HUES48 (cell line): ENCODE measurements at regions not wholly inside any gene's neighbourhood (a gene's known extent, or its start where the extent isn't known, plus 50 kb on each side); places are given as distances from the start of the nearest gene placed in this dataset.

ENCODE experiments used
- H3K27ac ChIP-seq: one replicate; pipeline ENCODE4 v1.7.0; 2013; ENCODE audit warnings: low read depth, low read length, inconsistent platforms
- H3K27me3 ChIP-seq: 2 replicates; pipeline ENCODE4 v1.6.1; 2013; ENCODE audit warnings: mild to moderate bottlenecking, low read length; ENCODE audit not compliant: control insufficient read depth, insufficient read depth
- H3K36me3 ChIP-seq: 2 replicates; pipeline ENCODE4 v1.6.1; 2013; ENCODE audit warnings: low read length; ENCODE audit not compliant: control insufficient read depth, insufficient read depth
- H3K4me1 ChIP-seq: 2 replicates; pipeline ENCODE4 v1.6.1; 2013; ENCODE audit warnings: mild to moderate bottlenecking, low read length; ENCODE audit not compliant: control insufficient read depth, insufficient read depth
- H3K4me3 ChIP-seq: 2 replicates; pipeline ENCODE4 v1.5.1; 2013; ENCODE audit warnings: mild to moderate bottlenecking, low read depth, low read length
- H3K9ac ChIP-seq: 2 replicates; pipeline ENCODE4 v1.6.1; 2013; ENCODE audit warnings: mild to moderate bottlenecking, low read depth, low read length, moderate library complexity
- H3K9me3 ChIP-seq: 2 replicates; pipeline ENCODE4 v1.6.1; 2013; ENCODE audit warnings: low read length; ENCODE audit not compliant: control insufficient read depth, insufficient read depth

DNA sequence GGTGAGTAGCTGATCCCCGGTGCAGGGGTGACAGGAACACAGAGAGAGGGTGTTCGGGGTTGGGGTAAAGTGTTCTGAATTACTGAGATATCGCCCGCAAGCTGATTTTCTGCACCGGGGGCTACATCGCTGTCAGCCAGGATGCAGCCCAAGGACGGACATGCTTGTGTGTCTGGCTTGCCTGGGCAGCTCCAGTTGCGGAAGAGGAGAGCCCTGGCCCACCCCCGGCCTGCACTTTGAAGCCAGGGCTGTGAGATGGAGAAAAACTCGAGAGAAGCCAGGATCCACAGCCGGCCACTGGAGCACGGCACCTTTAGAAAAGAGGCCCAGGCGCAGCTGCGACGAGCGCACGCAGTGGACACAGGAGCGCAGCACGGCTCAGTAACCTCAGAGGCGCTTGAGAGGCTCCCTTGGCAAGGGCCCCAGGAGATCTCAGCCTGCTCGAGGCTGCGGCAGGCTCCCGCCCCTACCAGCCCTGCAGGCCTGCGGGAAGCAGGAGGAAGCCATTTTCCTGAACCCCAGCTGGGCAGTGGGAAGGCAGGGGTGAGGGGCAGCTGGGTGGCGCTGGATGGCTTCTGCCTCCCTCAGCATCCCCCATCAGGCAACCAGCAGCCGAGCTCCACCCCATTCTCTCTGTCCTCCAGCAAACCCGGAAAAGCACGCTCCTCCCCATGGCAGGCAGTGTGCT, 59.2 kb downstream of the C9orf50 start:
- no peaks in the 10 kb centered on the region for H3K9me3 ChIP-seq
- no peak overlapping the region for H3K4me3 ChIP-seq
- no peaks in the 10 kb centered on the region for H3K36me3 ChIP-seq
- peaks cover 38% of the 10 kb centered on the region for H3K4me1 ChIP-seq
- no peak overlapping the region for H3K27ac ChIP-seq
- H3K27me3 ChIP-seq = no peaks in the 10 kb centered on the region
- H3K9ac ChIP-seq = no peak overlapping the region

DNA sequence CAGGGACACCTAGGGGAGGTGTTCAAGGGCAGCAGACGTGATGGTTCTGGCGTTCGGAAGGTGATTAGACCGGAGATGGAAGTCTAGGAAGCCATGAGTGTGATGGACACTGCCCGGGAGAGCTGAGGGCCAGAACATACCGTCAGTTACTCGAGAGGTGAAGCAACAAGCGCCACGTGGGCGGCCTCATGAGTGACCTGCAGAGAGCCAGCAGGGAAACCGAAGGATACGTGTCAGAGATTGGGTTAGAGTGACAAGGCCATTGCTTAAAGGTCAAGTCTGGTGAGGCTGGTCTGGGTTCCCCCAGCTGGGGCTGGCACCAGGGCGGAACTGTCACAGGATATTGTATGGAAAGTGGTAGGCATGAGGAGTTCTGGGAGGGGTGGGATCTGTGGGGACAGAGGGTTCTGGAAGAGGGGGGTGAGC, 60.0 kb downstream of the C9orf50 start:
- Histone ChIP-seq H3K4me3 (no peak overlapping the region), H3K27ac (no peak overlapping the region), H3K9ac (no peak overlapping the region), H3K9me3 (no peaks in the 10 kb centered on the region), H3K27me3 (no peaks in the 10 kb centered on the region), H3K4me1 (peaks cover 46% of the 10 kb centered on the region), H3K36me3 (no peaks in the 10 kb centered on the region)

DNA sequence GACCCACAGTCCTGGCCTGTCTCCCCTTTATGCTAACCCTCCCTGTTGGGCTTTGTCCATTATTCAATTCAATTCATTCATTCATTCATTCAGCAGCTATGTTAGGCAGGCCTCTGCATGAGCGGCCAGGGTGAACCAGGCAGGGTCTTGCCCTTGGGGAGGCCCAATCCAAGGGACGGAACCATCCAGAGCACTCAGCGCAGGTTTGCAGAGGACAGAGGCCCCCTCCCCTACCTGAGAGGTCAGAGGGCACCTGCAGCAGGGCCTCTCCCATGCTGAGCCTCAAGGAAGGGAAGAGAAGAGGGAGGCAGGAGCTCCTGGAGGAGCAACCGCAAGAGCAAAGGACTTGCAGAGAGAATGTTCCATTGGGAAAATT, 61.4 kb downstream of the C9orf50 start:
- Histone ChIP-seq H3K9ac (peak overlapping the region; percentile 14; the same call in 1 of the 2 replicates), H3K4me3 (no peak overlapping the region), H3K9me3 (no peaks in the 10 kb centered on the region), H3K36me3 (no peaks in the 10 kb centered on the region), H3K27ac (peak overlapping the region; percentile 69), H3K27me3 (no peaks in the 10 kb centered on the region), H3K4me1 (peaks cover 50% of the 10 kb centered on the region)

DNA sequence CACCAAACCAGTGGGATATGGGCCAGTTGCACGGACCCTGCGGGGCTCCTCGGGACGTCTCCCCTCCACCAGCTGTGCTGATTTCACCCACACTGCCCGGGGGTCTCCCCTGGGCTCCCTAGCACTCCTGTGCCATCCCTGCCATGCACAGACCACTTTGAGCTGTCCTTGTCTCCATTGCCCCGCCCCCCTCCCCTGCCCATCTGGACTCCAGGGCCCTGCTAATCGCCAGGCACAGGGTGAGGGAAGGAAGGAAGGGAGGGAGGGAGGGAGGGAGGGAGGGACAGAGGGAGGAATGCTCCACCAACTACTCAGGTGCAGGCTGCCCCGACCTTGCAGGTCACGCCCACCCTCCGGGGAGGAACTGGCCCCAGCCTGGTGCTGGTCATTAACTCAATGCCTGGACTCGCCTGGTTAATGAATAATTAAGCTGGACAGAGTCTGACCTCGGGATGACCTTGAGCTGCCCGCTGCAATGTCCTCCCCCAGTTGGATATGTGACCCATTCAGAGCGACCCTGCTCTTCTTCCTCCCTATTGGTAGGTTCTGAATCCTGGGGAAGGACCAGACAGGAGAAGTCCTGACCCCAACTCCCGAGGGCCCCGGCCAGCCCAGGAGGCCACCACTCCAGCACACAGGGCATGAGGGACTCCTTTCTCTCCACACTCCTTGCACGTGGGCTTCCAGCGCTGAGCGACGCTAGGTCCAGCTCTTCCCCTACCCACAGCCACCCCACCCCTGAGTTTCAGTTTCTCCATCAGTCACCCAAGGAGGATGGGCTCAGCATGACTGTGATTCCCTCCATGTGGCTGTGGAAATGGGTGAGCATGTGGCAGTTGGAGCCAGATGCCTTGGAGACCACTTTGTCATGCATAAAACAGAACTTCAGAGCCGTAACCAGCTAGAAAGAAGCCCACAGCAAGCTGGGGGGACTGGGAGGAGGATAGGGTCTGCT, 62.1 kb downstream of the C9orf50 start:
- H3K4me1 ChIP-seq = peaks cover 50% of the 10 kb centered on the region
- H3K9ac ChIP-seq = no peak overlapping the region
- no peaks in the 10 kb centered on the region for H3K36me3 ChIP-seq
- H3K27ac ChIP-seq = peak overlapping the region; percentile 97
- no peaks in the 10 kb centered on the region for H3K27me3 ChIP-seq
- H3K9me3 ChIP-seq = no peaks in the 10 kb centered on the region
- no peak overlapping the region for H3K4me3 ChIP-seq

- Histone ChIP-seq H3K9me3 (no peaks in the 10 kb centered on the region), H3K36me3 (no peaks in the 10 kb centered on the region), H3K4me3 (no peak overlapping the region), H3K27me3 (no peaks in the 10 kb centered on the region), H3K27ac (peak overlapping the region; percentile 97), H3K4me1 (peaks cover 50% of the 10 kb centered on the region), H3K9ac (0 out of 2 replicates have a peak overlapping the region, but pooled peaks have one; percentile 16)
These were observed 62.8 kb downstream of the C9orf50 start for GRCh38 chr9:129558063-129558550.

- peaks cover 48% of the 10 kb centered on the region for H3K4me1 ChIP-seq
- no peaks in the 10 kb centered on the region for H3K27me3 ChIP-seq
- peak overlapping the region; percentile 49 for H3K9ac ChIP-seq
- no peaks in the 10 kb centered on the region for H3K36me3 ChIP-seq
- peak overlapping the region; percentile 97 for H3K27ac ChIP-seq
- peak overlapping the region; percentile 54 for H3K4me3 ChIP-seq
- no peaks in the 10 kb centered on the region for H3K9me3 ChIP-seq
These were observed 63.5 kb downstream of the C9orf50 start for GRCh38 chr9:129557192-129558036.

GRCh38 chr9:129556491-129557191, 64.3 kb downstream of the C9orf50 start:
- Histone ChIP-seq H3K9ac (no peak overlapping the region; the same call in 1 of the 2 replicates), H3K27me3 (peaks cover 3% of the 10 kb centered on the region), H3K36me3 (no peaks in the 10 kb centered on the region), H3K27ac (peak overlapping the region; percentile 97), H3K4me1 (peaks cover 41% of the 10 kb centered on the region), H3K9me3 (no peaks in the 10 kb centered on the region), H3K4me3 (peak overlapping the region; percentile 54)

DNA sequence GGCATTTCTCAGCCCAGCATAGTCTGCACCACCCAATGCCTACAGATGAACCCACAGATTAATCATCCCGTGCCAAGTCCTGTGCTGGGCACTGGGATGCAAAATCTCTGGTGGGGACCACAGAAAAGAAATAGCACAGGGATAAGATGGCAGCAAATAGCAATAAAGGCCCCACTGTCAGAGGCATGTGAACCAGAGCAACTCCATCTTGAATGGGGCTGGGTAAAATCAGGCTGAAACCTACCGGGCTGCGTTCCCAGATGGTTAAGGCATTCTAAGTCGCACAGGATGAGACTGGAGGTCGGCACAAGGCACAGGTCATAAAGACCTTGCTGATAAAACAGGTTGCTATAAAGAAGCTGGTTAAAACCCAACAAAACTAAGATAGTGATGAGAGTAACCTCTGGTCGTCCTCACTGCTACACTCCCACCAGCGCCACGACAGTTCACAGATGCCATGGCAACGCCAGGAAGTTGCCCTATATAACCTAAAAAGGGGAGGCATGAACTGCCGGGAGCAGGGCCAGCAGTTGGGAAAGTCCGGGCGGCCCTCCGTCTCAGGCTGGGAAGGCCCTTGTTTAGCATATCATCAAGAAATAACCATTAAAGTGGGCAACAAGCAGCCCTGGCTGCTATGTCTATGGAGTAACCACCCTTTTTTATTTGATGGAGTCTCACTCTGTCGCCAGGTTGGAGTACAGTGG, 65.2 kb downstream of the C9orf50 start:
- no peak overlapping the region for H3K27ac ChIP-seq
- peaks cover 13% of the 10 kb centered on the region for H3K27me3 ChIP-seq
- H3K9me3 ChIP-seq = no peaks in the 10 kb centered on the region
- peaks cover 37% of the 10 kb centered on the region for H3K4me1 ChIP-seq
- no peak overlapping the region for H3K9ac ChIP-seq
- H3K4me3 ChIP-seq = no peak overlapping the region
- H3K36me3 ChIP-seq = no peaks in the 10 kb centered on the region

GRCh38 chr9:129554649-129555048, 66.3 kb downstream of the C9orf50 start:
- H3K9me3 ChIP-seq = no peaks in the 10 kb centered on the region
- H3K4me3 ChIP-seq = no peak overlapping the region
- no peaks in the 10 kb centered on the region for H3K36me3 ChIP-seq
- H3K9ac ChIP-seq = no peak overlapping the region
- H3K27me3 ChIP-seq = peaks cover 21% of the 10 kb centered on the region
- peaks cover 34% of the 10 kb centered on the region for H3K4me1 ChIP-seq
- no peak overlapping the region for H3K27ac ChIP-seq
